ENCODE measurements at regions not wholly inside any gene's neighbourhood (a gene's known extent, or its start where the extent isn't known, plus 50 kb on each side); places are given as distances from the start of the nearest gene placed in this dataset.

DNA sequence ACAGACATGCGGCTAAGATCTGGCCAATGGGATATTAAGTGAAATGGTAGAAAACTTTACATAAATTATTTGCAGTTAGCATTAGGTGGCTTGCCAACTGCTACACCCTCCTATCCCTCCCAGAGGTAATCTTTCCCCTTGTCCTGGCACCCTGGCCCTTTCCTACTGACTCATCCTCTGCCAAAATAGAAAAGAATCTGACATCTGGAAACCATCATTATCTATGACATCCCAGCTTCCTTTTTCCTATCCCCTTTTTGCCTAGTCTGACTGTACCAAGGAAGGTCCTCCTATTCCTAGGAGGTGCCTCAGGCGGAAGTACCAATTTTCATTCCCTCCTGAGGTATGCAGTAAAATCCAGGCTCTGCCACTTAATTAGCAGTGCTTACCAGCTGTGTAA is 163.6 kb upstream of the KLF3 start:
- no peak overlapping the region for H2BK20ac ChIP-seq (ENCODE audit: low read length)
- DNase-seq (ENCODE audit: low read depth in 1 of 2, low spot score in 2 of 2), result no peak
- H3K18ac ChIP-seq (ENCODE audit: extremely low read depth, low read length), result no peak overlapping the region
- H4K8ac ChIP-seq (ENCODE audit: extremely low read depth, insufficient read depth, low read length), result no peak overlapping the region
- H4K5ac ChIP-seq (ENCODE audit: insufficient read length, low read depth, low read length), result no peak overlapping the region
- H3K23ac ChIP-seq (ENCODE audit: insufficient read length), result no peak overlapping the region
- TF ChIP-seq MAFK (IDR thresholded peaks at IDR 0.05; ENCODE audit: low read depth, low read length), result no peak
- H3K36me3 ChIP-seq (ENCODE audit: control insufficient read depth in 2 of 4, insufficient read depth in 4 of 4, low read length in 3 of 4), result no peaks in the 10 kb centered on the region
- no peak for FAIRE-seq
- ChIA-PET CTCF (ENCODE audit: partially characterized antibody) (no interaction called here), POLR2A (ENCODE audit: partially characterized antibody) (interaction anchor here (1.2 kb wide), 1 partner anchor 10 kb away, joined by 3 read pairs; no protein-coding TSS in a partner anchor)
- no peaks in the 10 kb centered on the region for H3K79me2 ChIP-seq (ENCODE audit: control insufficient read depth in 1 of 2, insufficient read depth in 2 of 2, low read length in 2 of 2)
- no peak overlapping the region for H3K14ac ChIP-seq (ENCODE audit: insufficient read length)
- no peak overlapping the region for H2BK12ac ChIP-seq (ENCODE audit: low read depth, low read length)
- H2AK5ac ChIP-seq (ENCODE audit: low read depth, low read length), result no peak overlapping the region
- H2BK120ac ChIP-seq (replicated peaks; ENCODE audit: low read depth, low read length), result no peak overlapping the region
- H2AFZ ChIP-seq (ENCODE audit: low read length), result no peak overlapping the region
- H3K4me2 ChIP-seq (ENCODE audit: insufficient read depth in 1 of 2, low read depth in 2 of 2, low read length in 2 of 2), result no peak overlapping the region
- H3K4me1 ChIP-seq (replicated peaks in 1 of 4; ENCODE audit: control insufficient read depth in 3 of 4, insufficient read depth in 4 of 4, low read length in 3 of 4), result peaks cover 0 to 3% (median 1%) of the 10 kb centered on the region in 4 experiments; a peak in 3 of 7 replicates
- no peaks in the 10 kb centered on the region; the same call in 1 of the 2 replicates for H3K23me2 ChIP-seq (ENCODE audit: low read depth, low read length)
- no peak overlapping the region for H4K91ac ChIP-seq (replicated peaks; ENCODE audit: insufficient read length, low read length)
- H3K4me3 ChIP-seq (ENCODE audit: extremely low read depth in 1 of 4, insufficient read depth in 2 of 4, low read depth in 3 of 4, low read length in 4 of 4), result no peak overlapping the region
- H4K20me1 ChIP-seq (replicated peaks in 1 of 2; ENCODE audit: control insufficient read depth in 1 of 2, insufficient read depth in 2 of 2, low read length in 2 of 2), result no peaks in the 10 kb centered on the region
- H3K79me1 ChIP-seq (ENCODE audit: low read depth, low read length), result no peaks in the 10 kb centered on the region
- no peak overlapping the region for H3K9ac ChIP-seq (replicated peaks in 1 of 4; ENCODE audit: extremely low read depth in 1 of 4, low read depth in 3 of 4, low read length in 3 of 4)
- no peak overlapping the region for H3K27ac ChIP-seq (ENCODE audit: low read depth, low read length)
- H2BK5ac ChIP-seq (ENCODE audit: low read depth, low read length), result no peak overlapping the region
- no peaks in the 10 kb centered on the region for H3K9me3 ChIP-seq (ENCODE audit: insufficient read depth in 2 of 2, low read depth in 1 of 2, low read length in 1 of 2)
- no peak overlapping the region for H3K56ac ChIP-seq (replicated peaks; ENCODE audit: insufficient read length, low read depth, low read length)
- no peaks in the 10 kb centered on the region for H3K27me3 ChIP-seq (replicated peaks in 1 of 4; ENCODE audit: control insufficient read depth in 3 of 4, extremely low read depth in 1 of 4, insufficient read depth in 3 of 4, low read length in 3 of 4)
- 92% methylated on average over 2 of the region's 2 CpGs; no CpG with 5 or more reads in 1 of the 2 experiments for WGBS, 2 experiments (ENCODE audit: extremely low coverage in 1 of 2, insufficient coverage in 1 of 2, insufficient read length in 1 of 2, insufficient replicate concordance in 2 of 2, low coverage in 1 of 2, low lambda C conversion rate in 2 of 2, missing lambda C conversion rate in 1 of 2)
- no peak overlapping the region for H3K4ac ChIP-seq (replicated peaks; ENCODE audit: insufficient read length, low read depth, low read length)
- H2BK15ac ChIP-seq (ENCODE audit: low read length), result no peak overlapping the region
